Lower leg skin (tissue), 4 donors: ENCODE measurements at regions not wholly inside any gene's neighbourhood (a gene's known extent, or its start where the extent isn't known, plus 50 kb on each side); places are given as distances from the start of the nearest gene placed in this dataset.
"Not testable (repeated sequence)": the region's sequence is repeated elsewhere in the genome, so short reads cannot be mapped to it uniquely, and the experiment has no call there.

Experiments used
- DNase-seq, 2 donors: peaks; one replicate each; pipeline ENCODE4 v3.0.0-alpha.2; 2019; ENCODE audit warnings: low spot score in 2 of 2
- H3K4me3 ChIP-seq: fragments of 200-600 bp; sonication (generic); 2 replicates; pipeline ENCODE4 v1.5.1; 2017; ENCODE audit warnings: mild to moderate bottlenecking, low read depth; ENCODE audit not compliant: poor library complexity, severe bottlenecking
- POLR2A ChIP-seq, 2 donors: fragments of 450-650 bp; IDR thresholded peaks; one replicate each; pipeline ENCODE4 v1.6.1; 2016 to 2017; ENCODE audit warnings: antibody characterized with exemption in 2 of 2, mild to moderate bottlenecking in 1 of 2, moderate library complexity in 1 of 2
- WGBS, 2 donors: methylation state at CpG; one replicate each; pipeline ENCODE4 v1.1.5; 2018; 5-methylcytosine and 5-hydroxymethylcytosine counted together
- intact Hi-C: fragments of 100-400 bp; cut with DNase I; formaldehyde crosslinking; loops from one replicate; pipeline ENCODE4 v1.15.0; 2023; ENCODE audit warnings: low total_unique reads
- TF ChIP-seq, protein P1 (sequence below), 3 donors: fragments of 450-650 bp; IDR thresholded peaks; one replicate each; pipeline ENCODE4 v1.5.1; 2016; ENCODE audit warnings: antibody characterized with exemption in 3 of 3, mild to moderate bottlenecking in 3 of 3, moderate library complexity in 2 of 3

DNA sequence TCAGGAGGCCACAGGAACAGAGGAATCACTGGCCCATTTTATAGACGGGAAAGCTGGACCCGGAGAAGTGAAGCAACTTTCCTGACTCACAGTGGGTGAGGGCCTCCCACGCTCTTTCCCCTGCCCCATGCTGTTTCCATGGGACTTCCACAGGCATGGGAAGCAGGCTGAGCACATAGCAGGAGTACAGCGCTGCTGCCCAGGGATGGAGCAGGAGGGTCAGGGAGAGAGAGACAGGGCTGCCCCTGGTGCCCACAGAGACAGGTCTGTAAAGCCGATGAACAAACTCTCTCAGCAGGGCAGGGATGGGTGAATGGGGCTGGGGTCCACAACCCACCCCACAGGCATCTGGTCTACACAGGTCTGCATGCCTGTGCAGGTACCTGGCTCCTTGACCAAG is 128.1 kb upstream of the SMURF2 start:
- intact Hi-C loops, H3K4me3 ChIP-seq: not testable (repeated sequence)
- WGBS, 2 donors: 91 to 93% methylated on average over 3 to 5 of the region's 5 CpGs
- peak in 1 of 2 donors; percentile 70 for DNase-seq

DNA sequence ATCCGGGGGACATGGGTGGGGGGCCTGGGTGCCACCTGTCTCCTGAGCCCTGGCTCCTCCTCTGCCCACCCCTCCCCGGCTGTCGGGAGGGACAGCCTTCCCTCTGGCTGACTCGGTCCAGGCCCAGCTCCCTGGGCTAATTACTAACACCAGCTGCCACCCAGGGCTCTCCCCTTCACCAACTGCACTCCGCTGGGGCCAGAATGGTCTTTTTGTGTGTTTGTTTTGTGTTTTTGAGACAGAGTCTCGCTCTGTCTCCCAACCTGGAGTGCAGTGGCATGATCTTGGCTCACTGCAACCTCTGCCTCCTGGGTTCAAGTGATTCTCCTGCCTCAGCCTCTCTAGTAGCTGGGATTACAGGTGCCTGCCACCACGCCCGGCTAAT is 126.9 kb upstream of the SMURF2 start:
- DNase-seq, intact Hi-C loops, H3K4me3 ChIP-seq: not testable (repeated sequence)
- WGBS, 2 donors: 82 to 86% methylated on average over 8 of the region's 8 CpGs

DNA sequence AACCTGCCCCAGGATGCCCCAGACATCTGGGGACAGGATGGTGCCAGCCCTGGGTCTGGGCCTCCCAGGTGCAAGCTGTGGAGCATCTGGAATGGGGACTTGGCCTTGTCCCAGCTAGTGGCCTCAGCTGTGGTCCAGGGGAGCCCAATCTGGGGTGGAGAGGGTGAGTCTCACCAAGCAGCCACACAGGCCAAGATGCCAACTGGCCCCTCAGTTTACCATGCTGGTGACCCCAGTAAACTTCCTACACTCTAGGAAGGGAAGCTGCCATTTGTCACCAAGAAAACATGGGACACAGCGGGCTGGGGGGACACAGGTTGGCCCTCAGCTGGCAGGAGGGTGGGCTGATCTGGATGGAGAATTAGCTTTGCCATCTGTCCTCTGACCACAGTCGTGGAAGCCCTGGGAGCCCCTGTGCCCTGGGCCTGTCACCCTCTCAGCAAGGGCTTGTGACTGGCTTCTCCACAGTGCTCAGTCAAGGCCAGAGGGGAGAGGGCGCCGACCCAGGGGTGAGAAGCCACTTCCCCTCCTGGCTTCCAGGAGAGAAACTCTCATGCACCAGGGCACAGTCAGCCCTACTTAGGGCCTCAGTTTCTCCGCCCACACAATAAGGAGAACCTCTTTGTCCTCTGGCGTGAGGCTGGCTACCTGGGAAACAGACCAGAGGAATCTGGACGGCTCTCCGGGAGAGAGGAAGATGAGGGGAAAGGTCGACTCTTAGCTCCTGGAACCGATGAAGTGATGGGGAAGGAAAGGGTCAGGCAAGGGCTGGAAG is 126.4 kb upstream of the SMURF2 start:
- TF ChIP-seq POLR2A (IDR thresholded peaks at IDR 0.05): no peak
- TF ChIP-seq, protein P1, sequence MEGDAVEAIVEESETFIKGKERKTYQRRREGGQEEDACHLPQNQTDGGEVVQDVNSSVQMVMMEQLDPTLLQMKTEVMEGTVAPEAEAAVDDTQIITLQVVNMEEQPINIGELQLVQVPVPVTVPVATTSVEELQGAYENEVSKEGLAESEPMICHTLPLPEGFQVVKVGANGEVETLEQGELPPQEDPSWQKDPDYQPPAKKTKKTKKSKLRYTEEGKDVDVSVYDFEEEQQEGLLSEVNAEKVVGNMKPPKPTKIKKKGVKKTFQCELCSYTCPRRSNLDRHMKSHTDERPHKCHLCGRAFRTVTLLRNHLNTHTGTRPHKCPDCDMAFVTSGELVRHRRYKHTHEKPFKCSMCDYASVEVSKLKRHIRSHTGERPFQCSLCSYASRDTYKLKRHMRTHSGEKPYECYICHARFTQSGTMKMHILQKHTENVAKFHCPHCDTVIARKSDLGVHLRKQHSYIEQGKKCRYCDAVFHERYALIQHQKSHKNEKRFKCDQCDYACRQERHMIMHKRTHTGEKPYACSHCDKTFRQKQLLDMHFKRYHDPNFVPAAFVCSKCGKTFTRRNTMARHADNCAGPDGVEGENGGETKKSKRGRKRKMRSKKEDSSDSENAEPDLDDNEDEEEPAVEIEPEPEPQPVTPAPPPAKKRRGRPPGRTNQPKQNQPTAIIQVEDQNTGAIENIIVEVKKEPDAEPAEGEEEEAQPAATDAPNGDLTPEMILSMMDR (IDR thresholded peaks at IDR 0.05): no peak
- H3K4me3 ChIP-seq: no peak overlapping the region
- DNase-seq: peak in 1 of 2 donors; percentile 67
- intact Hi-C loops: no loop called here
- 78 to 87% methylated on average over 10 of the region's 10 CpGs for WGBS, 2 donors

DNA sequence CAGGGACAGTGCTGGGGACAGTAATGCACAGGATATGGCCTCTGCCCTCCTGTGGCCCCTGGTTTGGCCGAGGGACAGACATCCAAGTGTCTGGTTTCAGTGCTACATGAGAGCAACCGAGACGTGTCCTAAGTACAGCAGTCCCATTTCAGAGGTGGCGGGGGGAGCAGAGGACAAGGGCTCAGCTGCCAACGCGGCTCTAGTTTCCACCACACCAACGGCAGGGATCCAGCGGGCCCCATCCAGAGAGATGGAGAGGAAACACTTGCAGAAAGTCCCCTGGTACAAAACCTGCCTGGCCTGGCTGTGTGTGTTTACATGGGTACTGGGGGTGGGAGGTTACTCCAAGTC is 125.8 kb upstream of the SMURF2 start:
- intact Hi-C loops: no loop called here
- no peak overlapping the region for H3K4me3 ChIP-seq
- TF ChIP-seq, protein P1 (IDR thresholded peaks at IDR 0.05): no peak
- TF ChIP-seq POLR2A (IDR thresholded peaks at IDR 0.05): no peak
- no peak for DNase-seq
- WGBS, 2 donors: 70 to 80% methylated on average over 7 to 8 of the region's 8 CpGs

DNA sequence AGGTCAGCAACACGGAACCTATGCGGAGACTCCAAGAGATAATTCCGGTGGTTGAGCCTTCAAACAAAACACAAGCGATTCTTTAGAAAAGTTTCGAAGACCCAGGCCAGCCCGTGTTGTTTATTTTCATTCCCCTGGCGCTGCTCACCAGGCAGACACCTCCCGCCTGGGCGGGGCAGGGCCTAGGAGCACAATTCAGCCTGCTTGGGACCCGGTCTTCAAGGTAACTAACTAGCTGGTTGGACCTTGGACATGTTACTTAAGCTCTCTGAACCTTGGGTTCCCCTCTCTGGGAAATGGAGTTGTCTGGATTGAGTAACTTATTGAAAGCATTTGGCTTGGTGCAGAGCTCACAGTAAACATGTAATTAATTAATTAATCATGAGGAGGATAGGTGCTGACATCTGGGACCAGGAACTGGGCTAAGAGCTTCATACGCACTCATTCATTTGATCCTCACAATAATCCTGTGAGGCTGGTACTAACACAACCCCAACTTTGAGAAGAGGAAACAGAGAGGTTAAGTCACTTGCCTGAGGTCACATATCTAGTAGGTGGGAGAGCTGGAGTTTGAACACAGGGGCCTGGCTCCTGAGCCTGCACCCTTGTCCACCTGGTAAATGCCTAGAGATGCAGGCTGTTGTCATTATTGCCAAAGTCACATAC is 125.3 kb upstream of the SMURF2 start:
- no peak overlapping the region for H3K4me3 ChIP-seq
- intact Hi-C loops: no loop called here
- TF ChIP-seq POLR2A (IDR thresholded peaks at IDR 0.05): no peak
- TF ChIP-seq, protein P1 (IDR thresholded peaks at IDR 0.05): no peak
- DNase-seq: no peak
- WGBS, 2 donors: 61 to 67% methylated on average over 11 of the region's 11 CpGs

DNA sequence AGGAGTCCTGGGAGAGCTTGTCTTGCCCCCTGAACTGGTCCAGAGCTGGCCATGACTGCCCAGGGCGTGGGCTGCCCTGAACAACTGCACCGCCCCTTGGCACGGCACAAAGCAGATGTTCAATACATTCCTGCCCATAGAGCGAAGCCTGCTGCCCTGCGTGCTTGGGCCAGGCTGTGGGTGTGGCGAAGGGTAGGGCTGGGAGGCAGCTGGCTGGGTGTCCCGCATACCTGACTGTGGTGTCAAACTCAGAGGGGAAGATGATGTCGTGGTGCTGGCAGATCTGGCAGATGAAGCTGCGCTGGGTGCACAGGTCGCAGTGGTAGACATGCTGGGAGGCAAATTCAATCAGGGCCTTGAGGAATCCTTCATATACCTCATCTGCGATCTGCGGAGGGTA is 124.2 kb upstream of the SMURF2 start:
- no peak overlapping the region for H3K4me3 ChIP-seq
- intact Hi-C loops: no loop called here
- TF ChIP-seq, protein P1 (IDR thresholded peaks at IDR 0.05): no peak
- no peak for TF ChIP-seq POLR2A (IDR thresholded peaks at IDR 0.05)
- peak in 1 of 2 donors; percentile 86 for DNase-seq
- 63 to 67% methylated on average over 12 of the region's 12 CpGs for WGBS, 2 donors
